ENCODE measurements at regions not wholly inside any gene's neighbourhood (a gene's known extent, or its start where the extent isn't known, plus 50 kb on each side); places are given as distances from the start of the nearest gene placed in this dataset.

DNA sequence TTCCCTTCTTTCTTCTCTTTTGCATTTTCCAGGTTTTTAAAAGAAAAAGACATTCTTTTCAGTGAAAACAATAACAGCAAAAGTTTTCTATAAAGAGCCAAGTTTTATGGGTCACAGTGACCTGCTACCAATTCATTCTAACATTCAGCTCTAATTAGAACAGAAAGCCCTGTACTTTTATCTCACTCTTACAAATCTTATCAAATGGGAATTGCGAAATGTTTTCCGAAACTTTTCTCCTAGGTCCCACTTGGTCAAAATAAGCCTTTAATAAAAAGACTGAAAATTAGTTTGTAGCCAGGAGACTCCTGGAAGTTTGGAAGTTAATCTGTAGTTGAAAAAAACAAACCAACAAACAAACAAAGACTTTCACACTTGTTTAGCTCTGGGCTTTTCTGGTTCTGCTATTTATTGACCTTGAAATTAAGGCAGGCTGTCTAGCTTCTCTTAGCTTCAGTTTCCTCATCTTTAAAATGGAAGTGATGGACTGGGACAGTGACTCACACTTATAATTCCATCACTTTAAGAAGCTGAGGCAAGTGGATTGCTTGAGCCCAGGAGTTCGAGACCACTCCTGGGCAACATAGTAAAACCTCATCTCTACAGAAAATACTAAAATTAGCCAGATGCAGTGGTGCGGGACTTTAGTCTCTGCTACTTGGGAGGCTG is 613.5 kb upstream of the CDH4 start:
- CTCF ChIA-PET = no interaction called here
- Mint-ChIP-seq H3K4me1 (ENCODE audit: low read depth) (no peaks in the 10 kb centered on the region), H3K36me3 (ENCODE audit: low read depth) (no peaks in the 10 kb centered on the region), H3K27ac (no peak overlapping the region), H3K4me3 (no peak overlapping the region), H3K9me3 (no peaks in the 10 kb centered on the region), H3K27me3 (ENCODE audit: low read depth) (peaks cover 7% of the 10 kb centered on the region)
- intact Hi-C loops (cut with micrococcal nuclease) = no loop called here
- DNase-seq = no peak

DNA sequence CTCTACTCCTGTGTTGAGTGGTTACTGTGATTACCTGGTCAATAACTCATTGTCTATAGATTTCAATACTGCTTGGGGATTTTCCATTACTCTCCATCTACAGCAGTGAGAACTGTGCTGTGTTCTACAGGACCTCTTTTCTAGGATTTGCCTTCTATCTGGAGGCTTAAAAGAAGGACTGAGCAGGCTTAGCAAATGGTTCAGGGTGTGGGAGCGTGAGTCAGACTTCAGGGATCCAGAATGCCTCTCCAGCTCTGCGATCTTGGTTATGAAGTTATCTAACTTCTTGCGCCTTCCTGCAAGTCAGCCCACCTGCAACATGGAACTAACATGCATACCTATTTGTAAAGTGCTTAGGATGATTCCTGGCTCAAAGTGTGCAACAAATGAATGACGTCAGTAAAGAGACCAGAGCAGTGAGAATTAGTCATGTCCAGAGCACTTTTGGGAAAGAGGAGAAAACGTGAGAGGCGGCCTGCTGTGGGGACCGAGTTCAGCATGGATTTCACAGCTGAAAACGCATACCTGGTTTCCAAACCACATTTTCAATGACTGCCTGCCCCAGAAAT is 610.1 kb upstream of the CDH4 start:
- Mint-ChIP-seq H3K27ac (no peak overlapping the region), H3K36me3 (ENCODE audit: low read depth) (no peaks in the 10 kb centered on the region), H3K4me3 (no peak overlapping the region), H3K4me1 (ENCODE audit: low read depth) (no peaks in the 10 kb centered on the region), H3K9me3 (peaks cover 6% of the 10 kb centered on the region), H3K27me3 (ENCODE audit: low read depth) (peaks cover 3% of the 10 kb centered on the region)
- DNase-seq = no peak
- CTCF ChIA-PET = interaction anchor here (1.3 kb wide), 1 partner anchor 587 kb away, joined by 4 read pairs; no protein-coding TSS in a partner anchor
- intact Hi-C loops (cut with micrococcal nuclease) = no loop called here

DNA sequence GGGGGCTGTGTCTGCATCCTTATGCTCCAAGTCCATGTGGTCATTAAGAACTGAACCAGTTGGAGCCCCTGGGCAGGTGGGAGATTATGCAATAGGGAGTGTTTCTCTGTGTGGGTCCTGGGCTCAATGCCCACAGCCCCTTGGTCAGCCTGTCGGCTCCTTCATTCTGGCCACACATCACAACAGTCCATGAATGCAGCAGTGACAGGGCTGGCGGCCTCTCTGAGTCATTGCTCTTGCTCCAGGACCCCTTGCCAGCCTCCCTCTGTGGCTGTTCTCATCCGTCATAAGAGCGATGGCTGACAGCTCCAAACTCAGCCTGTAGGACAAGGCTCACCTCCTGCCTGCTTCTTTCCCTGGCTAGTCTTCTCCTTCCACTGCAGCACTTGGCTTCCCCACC is 609.5 kb upstream of the CDH4 start:
- CTCF ChIA-PET = no interaction called here
- Mint-ChIP-seq H3K27me3 (ENCODE audit: low read depth) (peaks cover 3% of the 10 kb centered on the region), H3K4me3 (no peak overlapping the region), H3K9me3 (peaks cover 7% of the 10 kb centered on the region), H3K36me3 (ENCODE audit: low read depth) (no peaks in the 10 kb centered on the region), H3K27ac (no peak overlapping the region), H3K4me1 (ENCODE audit: low read depth) (no peaks in the 10 kb centered on the region)
- no peak for DNase-seq
- intact Hi-C loops (cut with micrococcal nuclease) = no loop called here

DNA sequence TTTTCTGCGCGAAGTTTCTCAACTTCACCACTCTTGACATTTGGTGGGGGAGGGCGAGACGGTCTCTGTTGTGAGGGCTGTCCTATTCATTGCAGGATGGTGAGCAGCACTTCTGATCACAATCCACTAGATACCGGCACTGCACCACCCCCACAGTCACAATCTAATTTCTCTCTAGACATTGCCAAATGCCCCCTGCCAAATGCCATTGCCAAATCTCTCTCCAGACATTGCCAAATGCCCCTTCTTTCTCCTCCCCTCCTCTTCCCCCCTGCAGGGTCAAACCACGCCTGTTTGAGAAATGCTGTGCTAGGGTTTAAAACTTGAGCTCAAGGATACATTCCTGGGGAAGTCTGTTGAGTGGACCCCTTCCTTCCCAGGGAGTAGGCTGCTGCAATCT is 603.5 kb upstream of the CDH4 start:
- Mint-ChIP-seq H3K4me1 (ENCODE audit: low read depth) (no peaks in the 10 kb centered on the region), H3K4me3 (no peak overlapping the region)
- no peak for DNase-seq

DNA sequence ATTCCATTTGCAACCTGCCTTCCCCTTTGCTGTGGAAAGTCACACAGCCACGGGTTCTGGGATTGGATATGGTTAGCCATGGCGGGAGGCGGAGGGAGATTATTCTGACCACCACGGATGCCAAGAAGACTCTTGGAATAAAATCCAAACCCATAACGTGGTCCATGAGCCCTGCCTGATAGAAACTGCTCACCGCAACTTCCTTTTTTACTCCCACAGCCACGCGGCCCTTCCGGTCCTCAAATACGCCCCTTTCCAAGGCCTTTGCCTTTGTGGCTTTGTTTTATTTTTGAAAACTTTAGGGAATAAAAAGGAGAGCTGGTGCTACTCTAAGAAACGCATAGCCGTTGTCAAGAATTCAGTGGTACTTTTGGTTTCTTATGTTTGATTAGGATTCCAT is 602.5 kb upstream of the CDH4 start:
- CTCF ChIA-PET = no interaction called here

More for the DNA sequence above, 603.5 kb upstream of the CDH4 start:
- Mint-ChIP-seq H3K9me3 (peaks cover 12% of the 10 kb centered on the region), H3K27me3 (ENCODE audit: low read depth) (peaks cover 10% of the 10 kb centered on the region), H3K36me3 (ENCODE audit: low read depth) (no peaks in the 10 kb centered on the region), H3K27ac (no peak overlapping the region)
- CTCF ChIA-PET = no interaction called here
- intact Hi-C loops (cut with micrococcal nuclease) = no loop called here

DNA sequence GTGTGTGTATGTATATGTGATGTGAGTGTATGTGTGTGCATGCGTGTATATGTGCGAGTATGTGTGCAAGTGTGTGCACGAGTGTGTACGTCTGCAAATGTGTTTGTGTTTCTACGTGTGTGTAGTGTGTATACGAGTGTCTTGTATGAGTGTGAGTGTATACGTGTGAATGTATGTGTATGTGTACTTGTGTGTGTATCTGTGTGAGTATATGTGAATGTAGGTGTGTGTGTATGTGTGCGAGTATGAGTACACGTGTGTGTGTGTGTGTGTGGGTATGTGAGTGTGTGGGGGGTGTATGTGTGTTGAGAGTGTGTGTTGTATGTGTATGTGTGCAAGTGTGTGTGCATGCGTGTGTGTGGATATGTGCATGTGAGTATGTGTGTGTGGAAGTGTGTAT is 602.0 kb upstream of the CDH4 start:
- no peak for DNase-seq
- Mint-ChIP-seq H3K36me3 (ENCODE audit: low read depth) (no peaks in the 10 kb centered on the region), H3K4me1 (ENCODE audit: low read depth) (no peaks in the 10 kb centered on the region), H3K9me3 (peaks cover 12% of the 10 kb centered on the region), H3K4me3 (no peak overlapping the region), H3K27ac (no peak overlapping the region), H3K27me3 (ENCODE audit: low read depth) (peaks cover 10% of the 10 kb centered on the region)
- CTCF ChIA-PET = no interaction called here
- intact Hi-C loops (cut with micrococcal nuclease) = no loop called here

More for the DNA sequence above, 602.5 kb upstream of the CDH4 start:
- no peak overlapping the region for H3K4me3 Mint-ChIP-seq
- intact Hi-C loops (cut with micrococcal nuclease) = no loop called here
- H3K9me3 Mint-ChIP-seq = peaks cover 12% of the 10 kb centered on the region
- H3K27ac Mint-ChIP-seq = no peak overlapping the region
- no peaks in the 10 kb centered on the region for H3K4me1 Mint-ChIP-seq (ENCODE audit: low read depth)
- no peaks in the 10 kb centered on the region for H3K36me3 Mint-ChIP-seq (ENCODE audit: low read depth)
- peaks cover 10% of the 10 kb centered on the region for H3K27me3 Mint-ChIP-seq (ENCODE audit: low read depth)
- DNase-seq = no peak

DNA sequence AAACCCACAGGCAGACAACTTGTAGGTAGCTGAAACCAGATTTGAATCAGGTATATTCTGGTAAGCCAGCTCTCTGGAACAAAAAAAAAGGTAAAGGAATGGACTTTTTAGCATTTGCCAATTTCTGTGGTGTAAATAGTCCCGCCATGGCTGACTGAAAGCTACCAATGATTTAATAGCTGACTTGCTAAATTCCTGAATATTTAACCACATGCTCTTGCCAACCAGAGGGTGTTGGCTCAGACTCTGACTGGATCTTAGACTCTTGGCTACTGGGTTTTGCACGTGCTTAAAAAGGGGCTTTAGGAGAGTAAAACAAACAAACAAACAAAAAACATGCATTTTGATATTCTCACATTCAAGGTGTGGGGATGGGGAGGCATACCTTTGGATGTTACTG is 600.0 kb upstream of the CDH4 start:
- no peak overlapping the region for H3K27ac Mint-ChIP-seq
- H3K9me3 Mint-ChIP-seq = peaks cover 13% of the 10 kb centered on the region
- no peak overlapping the region for H3K4me3 Mint-ChIP-seq
- no peaks in the 10 kb centered on the region for H3K36me3 Mint-ChIP-seq (ENCODE audit: low read depth)
- intact Hi-C loops (cut with micrococcal nuclease) = no loop called here
- DNase-seq = no peak
- CTCF ChIA-PET = no interaction called here
- H3K27me3 Mint-ChIP-seq (ENCODE audit: low read depth) = peaks cover 10% of the 10 kb centered on the region
- H3K4me1 Mint-ChIP-seq (ENCODE audit: low read depth) = no peaks in the 10 kb centered on the region

DNA sequence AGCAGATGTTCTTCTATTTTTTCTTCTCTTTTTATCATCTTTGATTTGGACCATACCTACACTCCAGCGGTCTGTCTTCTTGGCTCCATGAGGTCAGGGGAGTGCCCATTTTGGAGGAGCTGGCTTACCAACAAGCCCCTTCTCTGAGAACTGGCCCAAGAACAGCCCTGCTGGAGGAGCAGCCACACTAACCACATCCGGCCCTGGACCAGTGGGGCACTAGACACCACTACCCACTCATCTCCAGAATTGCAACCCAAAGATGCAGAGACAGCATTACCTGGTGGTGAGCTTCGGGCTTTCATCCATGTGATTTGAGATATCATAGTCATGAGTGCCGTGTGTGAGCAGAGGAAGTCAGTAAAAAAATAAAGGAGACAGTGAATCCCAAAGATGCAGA is 599.4 kb upstream of the CDH4 start:
- no peak for DNase-seq
- CTCF ChIA-PET = no interaction called here
- H3K9me3 Mint-ChIP-seq = peaks cover 13% of the 10 kb centered on the region
- intact Hi-C loops (cut with micrococcal nuclease) = no loop called here
- no peaks in the 10 kb centered on the region for H3K36me3 Mint-ChIP-seq (ENCODE audit: low read depth)
- no peaks in the 10 kb centered on the region for H3K4me1 Mint-ChIP-seq (ENCODE audit: low read depth)
- peaks cover 10% of the 10 kb centered on the region for H3K27me3 Mint-ChIP-seq (ENCODE audit: low read depth)
- no peak overlapping the region for H3K4me3 Mint-ChIP-seq
- no peak overlapping the region for H3K27ac Mint-ChIP-seq

DNA sequence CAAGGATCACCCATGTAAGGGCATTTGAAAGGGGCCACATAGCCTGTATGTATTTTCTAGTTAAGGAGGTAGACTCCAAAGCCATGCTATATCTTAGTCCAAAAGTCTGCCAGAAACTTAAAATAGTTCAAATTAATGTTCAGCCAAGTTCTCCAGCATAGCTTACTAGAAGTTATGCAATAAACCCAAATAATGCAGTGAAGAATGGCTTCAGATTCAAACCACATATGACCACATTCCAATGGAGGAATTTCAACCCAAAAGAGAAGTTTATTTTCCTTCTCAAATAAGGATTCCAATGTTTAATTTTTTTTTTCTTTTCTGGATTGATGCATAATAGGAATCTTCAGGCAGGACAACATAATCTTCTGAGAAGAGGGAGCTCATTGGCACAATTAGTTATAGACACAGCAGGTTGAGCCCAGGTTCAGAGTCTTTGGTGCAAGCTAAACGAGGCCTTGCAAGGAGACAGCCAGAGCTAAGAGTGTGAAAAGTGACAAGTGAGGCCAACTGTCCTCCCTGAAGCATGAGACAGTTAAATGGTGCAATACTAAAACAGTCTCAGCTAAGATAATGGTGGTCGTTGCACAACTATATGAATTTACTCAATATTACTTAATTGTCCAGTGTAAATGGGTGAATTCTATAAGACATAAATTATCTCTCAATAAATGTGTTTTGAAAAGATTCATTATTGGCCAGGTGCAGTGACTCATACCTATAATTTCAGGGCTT is 598.8 kb upstream of the CDH4 start:
- Mint-ChIP-seq H3K27ac (no peak overlapping the region), H3K4me3 (no peak overlapping the region), H3K9me3 (peaks cover 13% of the 10 kb centered on the region), H3K36me3 (ENCODE audit: low read depth) (no peaks in the 10 kb centered on the region), H3K27me3 (ENCODE audit: low read depth) (peaks cover 10% of the 10 kb centered on the region), H3K4me1 (ENCODE audit: low read depth) (no peaks in the 10 kb centered on the region)
- intact Hi-C loops (cut with micrococcal nuclease) = no loop called here
- CTCF ChIA-PET = no interaction called here
- no peak for DNase-seq

DNA sequence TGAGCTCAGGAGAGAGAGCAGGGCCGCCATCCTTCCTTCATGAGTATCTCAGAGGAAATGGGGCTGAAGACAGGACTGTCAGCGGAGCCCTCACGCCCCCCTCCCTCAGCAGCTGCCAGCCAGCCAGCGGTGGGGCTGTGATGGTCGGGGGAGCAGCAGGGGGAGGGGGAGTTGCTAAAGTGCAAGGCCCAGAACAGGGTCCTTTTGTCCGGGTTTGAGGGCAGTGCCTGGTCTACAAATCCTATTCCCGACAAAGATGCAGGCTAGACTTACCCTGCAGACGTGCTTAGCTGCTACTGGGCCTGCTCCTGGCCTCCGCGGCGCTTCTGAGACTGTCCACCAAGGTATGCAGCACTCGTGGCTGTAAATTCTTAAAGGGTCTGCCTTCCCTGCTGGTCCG is 593.4 kb upstream of the CDH4 start:
- Mint-ChIP-seq H3K27me3 (ENCODE audit: low read depth) (no peaks in the 10 kb centered on the region), H3K4me3 (no peak overlapping the region), H3K36me3 (ENCODE audit: low read depth) (no peaks in the 10 kb centered on the region), H3K4me1 (ENCODE audit: low read depth) (no peaks in the 10 kb centered on the region), H3K27ac (no peak overlapping the region), H3K9me3 (peaks cover 8% of the 10 kb centered on the region)
- CTCF ChIA-PET = no interaction called here
- intact Hi-C loops (cut with micrococcal nuclease) = no loop called here
- no peak for DNase-seq

DNA sequence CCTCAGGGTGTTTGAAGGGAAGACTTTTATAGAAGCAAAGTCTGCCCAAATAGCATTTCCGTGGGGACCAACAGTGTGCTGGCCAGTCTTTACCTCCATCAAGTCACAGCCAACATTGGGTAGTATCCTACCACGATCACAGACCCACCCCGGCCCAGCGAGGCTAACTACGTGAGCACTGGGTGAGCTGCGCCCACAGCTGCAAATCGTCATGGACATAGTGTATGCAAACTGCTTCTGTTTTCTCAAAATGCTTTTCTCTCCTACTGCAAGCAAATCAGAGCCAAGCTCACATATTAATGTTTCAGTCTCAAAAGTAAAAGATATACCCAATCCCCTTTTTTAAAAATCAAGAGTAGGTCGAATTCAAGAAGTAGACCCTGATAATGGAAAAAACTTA is 592.8 kb upstream of the CDH4 start:
- no peak for DNase-seq
- no peak overlapping the region for H3K27ac Mint-ChIP-seq
- no peak overlapping the region for H3K4me3 Mint-ChIP-seq
- H3K4me1 Mint-ChIP-seq (ENCODE audit: low read depth) = no peaks in the 10 kb centered on the region
- CTCF ChIA-PET = no interaction called here
- no peaks in the 10 kb centered on the region for H3K27me3 Mint-ChIP-seq (ENCODE audit: low read depth)
- intact Hi-C loops (cut with micrococcal nuclease) = no loop called here
- no peaks in the 10 kb centered on the region for H3K36me3 Mint-ChIP-seq (ENCODE audit: low read depth)
- peaks cover 8% of the 10 kb centered on the region for H3K9me3 Mint-ChIP-seq

DNA sequence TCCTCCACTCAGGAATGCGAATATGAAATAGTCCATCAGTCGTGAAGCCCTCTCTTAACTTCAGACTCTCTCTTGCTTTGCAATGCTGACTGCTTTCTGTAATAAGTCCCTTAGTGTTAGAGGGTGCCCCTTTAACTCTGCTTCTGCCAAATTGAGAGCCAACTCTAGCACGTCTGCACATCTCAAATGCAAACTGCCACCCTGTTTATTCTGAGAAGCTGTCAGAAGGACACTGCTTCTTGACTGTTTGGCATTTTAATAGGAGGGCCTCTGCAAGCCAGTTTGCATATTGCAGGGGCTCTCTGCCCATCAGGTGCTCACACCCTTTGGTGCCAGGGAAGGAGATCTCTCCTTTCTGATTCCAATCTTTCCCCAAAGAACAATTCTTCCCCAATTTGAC is 589.8 kb upstream of the CDH4 start:
- no peaks in the 10 kb centered on the region for H3K9me3 Mint-ChIP-seq
- CTCF ChIA-PET = no interaction called here
- no peaks in the 10 kb centered on the region for H3K27me3 Mint-ChIP-seq (ENCODE audit: low read depth)
- no peaks in the 10 kb centered on the region for H3K4me1 Mint-ChIP-seq (ENCODE audit: low read depth)
- no peak overlapping the region for H3K4me3 Mint-ChIP-seq
- intact Hi-C loops (cut with micrococcal nuclease) = no loop called here
- no peak overlapping the region for H3K27ac Mint-ChIP-seq
- no peak for DNase-seq
- no peaks in the 10 kb centered on the region for H3K36me3 Mint-ChIP-seq (ENCODE audit: low read depth)

DNA sequence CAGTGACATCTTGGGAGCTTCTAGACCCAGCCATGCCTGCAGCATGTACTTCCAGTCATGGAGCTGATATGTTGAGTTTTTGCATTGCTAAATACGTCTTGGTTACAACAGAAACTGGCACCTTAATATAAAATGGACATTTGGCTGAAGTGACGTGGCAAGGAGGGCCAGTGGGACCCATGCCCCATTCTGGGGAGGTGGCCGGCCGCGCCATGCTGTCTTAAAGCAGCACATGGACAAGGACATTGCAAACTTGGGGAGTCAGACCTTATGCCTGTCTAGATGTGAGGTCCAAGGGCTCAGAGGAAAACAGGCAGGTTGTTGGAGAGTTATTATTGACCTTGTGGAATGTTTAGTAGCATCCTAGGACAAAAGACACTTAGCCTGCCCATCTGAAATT is 588.0 kb upstream of the CDH4 start:
- no peaks in the 10 kb centered on the region for H3K27me3 Mint-ChIP-seq (ENCODE audit: low read depth)
- no peaks in the 10 kb centered on the region for H3K9me3 Mint-ChIP-seq
- intact Hi-C loops (cut with micrococcal nuclease) = no loop called here
- no peaks in the 10 kb centered on the region for H3K4me1 Mint-ChIP-seq (ENCODE audit: low read depth)
- CTCF ChIA-PET = interaction anchor here (0.9 kb wide), 1 partner anchor 27 kb away, joined by 3 read pairs; no protein-coding TSS in a partner anchor
- H3K27ac Mint-ChIP-seq = no peak overlapping the region
- H3K4me3 Mint-ChIP-seq = no peak overlapping the region
- no peaks in the 10 kb centered on the region for H3K36me3 Mint-ChIP-seq (ENCODE audit: low read depth)
- no peak for DNase-seq

All from activated naive CD4-positive, alpha-beta T cell treated with anti-CD3 and anti-CD28 coated beads for 36 hours (primary cell).